GM12891 (cell line): ENCODE measurements at regions not wholly inside any gene's neighbourhood (a gene's known extent, or its start where the extent isn't known, plus 50 kb on each side); places are given as distances from the start of the nearest gene placed in this dataset.

Experiments
- POLR2A ChIP-seq: IDR thresholded peaks from 2 replicates; pipeline ENCODE4 v1.6.1; 2011; ENCODE audit warnings: low read depth, low read length, control low read depth
- POLR2AphosphoS5 ChIP-seq: IDR thresholded peaks from 2 replicates; pipeline ENCODE4 v1.6.1; 2011; ENCODE audit warnings: low read depth, low read length, control low read depth
- SPI1 ChIP-seq: IDR thresholded peaks from 2 replicates; pipeline ENCODE4 v1.6.1; 2011; ENCODE audit warnings: low read depth, low read length, control low read depth

GRCh38 chr13:91025442-91025841 is 322.0 kb upstream of the MIR17HG start:
- TF ChIP-seq POLR2AphosphoS5, result no peak
- no peak for TF ChIP-seq POLR2A
- TF ChIP-seq SPI1, result no peak
